Mucosa of descending colon (tissue), 3 donors: ENCODE measurements at regions not wholly inside any gene's neighbourhood (a gene's known extent, or its start where the extent isn't known, plus 50 kb on each side); places are given as distances from the start of the nearest gene placed in this dataset.

Experiments
- ATAC-seq: fragments of 200-7000 bp; cut with Tn5 transposase; one replicate; pipeline ENCODE4 v1.9.1; 2020; ENCODE audit warnings: mild to moderate bottlenecking, moderate library complexity
- DNase-seq, 3 donors: peaks; one replicate each; pipeline ENCODE4 v3.0.0-alpha.2; 2020
- H3K36me3 ChIP-seq: fragments of 200-600 bp; one replicate; pipeline ENCODE4 v1.8.0; 2021; ENCODE audit warnings: low read depth, mild to moderate bottlenecking
- H3K4me1 ChIP-seq: fragments of 200-600 bp; one replicate; pipeline ENCODE4 v1.8.0; 2021; ENCODE audit warnings: low read depth, mild to moderate bottlenecking
- H3K4me3 ChIP-seq: fragments of 200-600 bp; one replicate; pipeline ENCODE4 v1.8.0; 2021; ENCODE audit warnings: mild to moderate bottlenecking
- H3K9me3 ChIP-seq: fragments of 200-600 bp; one replicate; pipeline ENCODE4 v1.8.0; 2021; ENCODE audit warnings: mild to moderate bottlenecking
- intact Hi-C, 2 donors: fragments of 100-400 bp; cut with DNase I in 1 of 2; cut with micrococcal nuclease in 1 of 2; formaldehyde crosslinking; loops; one replicate each; pipeline versions ENCODE4 v1.11.0 to v1.11.1; 2022; cut with DNase I, micrococcal nuclease
- TF ChIP-seq, protein P1 (sequence below): fragments of 200-600 bp; IDR thresholded peaks from one replicate; pipeline ENCODE4 v1.8.0; 2022; ENCODE audit warnings: antibody characterized with exemption, mild to moderate bottlenecking
- donor health status: DM: no; HTN: no; CAD: no; lungs with moderate emphysema.
- donor health status: DM: no; HTN: no; CAD: no.
- donor health status: DM: no; HTN: yes; CAD: no.

DNA sequence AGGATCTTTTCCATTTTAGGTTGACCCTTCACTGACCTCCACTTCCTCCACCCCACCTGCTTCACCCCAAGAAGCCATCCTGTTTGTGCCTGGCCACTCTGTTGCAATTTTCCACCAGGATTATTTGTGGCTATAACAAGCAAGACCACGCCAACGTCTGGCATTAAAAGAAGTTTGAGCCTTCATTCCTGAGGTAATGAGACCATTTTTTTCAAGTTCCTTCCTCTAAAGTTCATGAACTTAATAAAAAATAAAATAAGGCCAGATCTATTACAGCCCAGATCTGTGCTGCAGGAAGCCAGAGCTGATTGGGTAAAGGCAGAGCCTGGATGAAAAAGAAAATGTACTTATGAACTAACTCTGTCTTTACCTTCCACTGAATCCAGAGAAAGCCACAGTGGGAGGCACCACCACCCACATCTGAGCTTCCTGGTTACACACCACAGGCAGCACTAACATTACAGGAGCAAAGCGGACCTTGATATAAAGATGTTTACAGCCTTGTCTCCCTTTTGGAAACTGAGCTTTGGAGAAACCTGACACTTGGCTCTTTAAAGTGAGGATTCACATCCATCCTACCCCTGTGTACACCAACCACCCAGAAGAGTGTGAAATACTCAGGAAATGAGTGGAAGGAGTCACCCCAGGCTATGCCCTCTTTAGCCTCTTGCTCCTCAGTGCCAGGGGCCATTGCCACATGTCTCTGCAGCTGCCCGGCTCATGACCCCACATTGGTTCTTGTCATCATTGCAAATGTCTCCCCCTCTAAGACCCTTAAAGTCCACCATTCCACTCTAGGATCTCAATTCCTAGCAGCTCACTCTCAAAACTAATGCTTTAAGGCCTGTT, 293.6 kb downstream of the PLPP3 start:
- DNase-seq, result no peak
- H3K36me3 ChIP-seq, result no peaks in the 10 kb centered on the region
- no peak overlapping the region for H3K4me3 ChIP-seq
- intact Hi-C loops, result no loop called here
- no peaks in the 10 kb centered on the region for H3K4me1 ChIP-seq
- H3K9me3 ChIP-seq, result no peaks in the 10 kb centered on the region
- ATAC-seq, result no peak
- TF ChIP-seq, protein P1, sequence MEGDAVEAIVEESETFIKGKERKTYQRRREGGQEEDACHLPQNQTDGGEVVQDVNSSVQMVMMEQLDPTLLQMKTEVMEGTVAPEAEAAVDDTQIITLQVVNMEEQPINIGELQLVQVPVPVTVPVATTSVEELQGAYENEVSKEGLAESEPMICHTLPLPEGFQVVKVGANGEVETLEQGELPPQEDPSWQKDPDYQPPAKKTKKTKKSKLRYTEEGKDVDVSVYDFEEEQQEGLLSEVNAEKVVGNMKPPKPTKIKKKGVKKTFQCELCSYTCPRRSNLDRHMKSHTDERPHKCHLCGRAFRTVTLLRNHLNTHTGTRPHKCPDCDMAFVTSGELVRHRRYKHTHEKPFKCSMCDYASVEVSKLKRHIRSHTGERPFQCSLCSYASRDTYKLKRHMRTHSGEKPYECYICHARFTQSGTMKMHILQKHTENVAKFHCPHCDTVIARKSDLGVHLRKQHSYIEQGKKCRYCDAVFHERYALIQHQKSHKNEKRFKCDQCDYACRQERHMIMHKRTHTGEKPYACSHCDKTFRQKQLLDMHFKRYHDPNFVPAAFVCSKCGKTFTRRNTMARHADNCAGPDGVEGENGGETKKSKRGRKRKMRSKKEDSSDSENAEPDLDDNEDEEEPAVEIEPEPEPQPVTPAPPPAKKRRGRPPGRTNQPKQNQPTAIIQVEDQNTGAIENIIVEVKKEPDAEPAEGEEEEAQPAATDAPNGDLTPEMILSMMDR, result no peak

GRCh38 chr1:56284928-56285327, 294.4 kb downstream of the PLPP3 start:
- intact Hi-C loops, result no loop called here
- Histone ChIP-seq H3K9me3 (no peaks in the 10 kb centered on the region), H3K4me1 (no peaks in the 10 kb centered on the region), H3K36me3 (no peaks in the 10 kb centered on the region), H3K4me3 (no peak overlapping the region)
- ATAC-seq, result no peak
- TF ChIP-seq, protein P1, result no peak
- no peak for DNase-seq

DNA sequence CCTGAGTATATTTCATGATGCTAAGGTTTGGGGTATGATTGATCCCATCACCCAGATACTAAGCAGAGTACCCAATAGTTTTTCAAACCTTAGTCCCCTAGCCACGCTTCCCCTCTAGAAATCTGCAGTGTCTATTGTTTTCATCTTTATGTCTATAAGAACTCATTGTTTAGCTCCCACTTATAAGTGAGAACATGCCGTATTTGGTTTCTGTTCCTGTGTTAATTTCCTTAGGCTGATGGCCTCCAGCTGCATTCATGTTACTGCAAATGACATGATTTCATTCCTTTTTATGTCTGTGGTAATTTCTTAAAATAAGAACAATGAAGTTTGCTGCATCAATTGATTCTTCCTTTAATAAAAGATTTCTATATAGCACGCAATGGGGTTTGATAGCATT, 301.3 kb downstream of the PLPP3 start:
- no peaks in the 10 kb centered on the region for H3K36me3 ChIP-seq
- no peaks in the 10 kb centered on the region for H3K9me3 ChIP-seq
- H3K4me1 ChIP-seq, result no peaks in the 10 kb centered on the region
- no peak overlapping the region for H3K4me3 ChIP-seq
- TF ChIP-seq, protein P1, result no peak
- DNase-seq, result no peak
- ATAC-seq, result no peak
- intact Hi-C loops, result no loop called here

- no peak for DNase-seq
Observed at GRCh38 chr1:56268519-56269140, 310.7 kb downstream of the PLPP3 start.

DNA sequence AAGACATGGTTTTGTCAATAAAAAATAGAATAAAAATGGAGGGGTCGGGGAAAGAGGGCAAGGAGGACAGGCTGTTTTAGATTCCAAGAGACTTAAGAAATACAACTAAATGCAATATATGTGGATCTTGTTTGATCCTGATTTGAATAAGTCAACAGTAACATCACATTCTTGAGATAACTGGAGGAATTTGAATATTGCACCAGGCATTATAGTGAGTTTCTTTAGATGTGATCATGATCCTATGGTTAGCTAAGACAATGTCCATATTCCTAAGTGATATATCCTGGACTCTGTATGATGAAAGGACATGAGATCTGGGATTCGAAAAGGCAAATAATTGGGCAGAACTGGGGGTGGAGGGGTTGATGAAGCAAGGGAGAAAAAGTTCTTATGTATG, 311.8 kb downstream of the PLPP3 start:
- TF ChIP-seq, protein P1, result no peak
- H3K36me3 ChIP-seq, result no peaks in the 10 kb centered on the region
- intact Hi-C loops, result no loop called here
- ATAC-seq (no peak), DNase-seq (no peak)
- H3K4me1 ChIP-seq, result no peaks in the 10 kb centered on the region
- no peak overlapping the region for H3K4me3 ChIP-seq
- H3K9me3 ChIP-seq, result no peaks in the 10 kb centered on the region

More at GRCh38 chr1:56268519-56269140, 310.7 kb downstream of the PLPP3 start:
- no peaks in the 10 kb centered on the region for H3K4me1 ChIP-seq
- H3K9me3 ChIP-seq, result no peaks in the 10 kb centered on the region
- no peak overlapping the region for H3K4me3 ChIP-seq
- intact Hi-C loops, result no loop called here
- TF ChIP-seq, protein P1, result no peak
- no peak for ATAC-seq
- H3K36me3 ChIP-seq, result no peaks in the 10 kb centered on the region
